ENCODE measurements at regions not wholly inside any gene's neighbourhood (a gene's known extent, or its start where the extent isn't known, plus 50 kb on each side); places are given as distances from the start of the nearest gene placed in this dataset.

GRCh38 chr11:42397483-42397882 lies 914.3 kb upstream of the API5 start:
- TF ChIP-seq CTCF (IDR thresholded peaks at IDR 0.05): no peak
- TF ChIP-seq POLR2A (IDR thresholded peaks at IDR 0.05): no peak
- intact Hi-C loops (cut with DNase I; ENCODE audit: low total_unique reads): no loop called here
- Histone ChIP-seq H3K27me3 (no peaks in the 10 kb centered on the region), H3K36me3 (no peaks in the 10 kb centered on the region), H3K9me3 (no peaks in the 10 kb centered on the region), H3K4me1 (no peaks in the 10 kb centered on the region), H3K27ac (no peak overlapping the region), H3K4me3 (no peak overlapping the region)
- DNase-seq: no peak

GRCh38 chr11:42407341-42407740 lies 904.5 kb upstream of the API5 start:
- no peaks in the 10 kb centered on the region for H3K36me3 ChIP-seq
- no peaks in the 10 kb centered on the region for H3K27me3 ChIP-seq
- H3K4me1 ChIP-seq: no peaks in the 10 kb centered on the region
- H3K4me3 ChIP-seq: no peak overlapping the region
- TF ChIP-seq CTCF (IDR thresholded peaks at IDR 0.05) (no peak), POLR2A (IDR thresholded peaks at IDR 0.05) (no peak)
- intact Hi-C loops (cut with DNase I; ENCODE audit: low total_unique reads): no loop called here
- DNase-seq: no peak
- no peaks in the 10 kb centered on the region for H3K9me3 ChIP-seq
- no peak overlapping the region for H3K27ac ChIP-seq

- Histone ChIP-seq H3K27ac (no peak overlapping the region), H3K36me3 (no peaks in the 10 kb centered on the region), H3K9me3 (no peaks in the 10 kb centered on the region), H3K27me3 (no peaks in the 10 kb centered on the region), H3K4me1 (no peaks in the 10 kb centered on the region), H3K4me3 (no peak overlapping the region)
- TF ChIP-seq POLR2A (IDR thresholded peaks at IDR 0.05) (no peak), CTCF (IDR thresholded peaks at IDR 0.05) (no peak)
- DNase-seq: no peak
- intact Hi-C loops (cut with DNase I; ENCODE audit: low total_unique reads): no loop called here
Observed at GRCh38 chr11:42410251-42410955, 901.4 kb upstream of the API5 start.

- Histone ChIP-seq H3K36me3 (no peaks in the 10 kb centered on the region), H3K4me1 (no peaks in the 10 kb centered on the region), H3K9me3 (no peaks in the 10 kb centered on the region), H3K27me3 (no peaks in the 10 kb centered on the region), H3K4me3 (no peak overlapping the region), H3K27ac (no peak overlapping the region)
- no peak for DNase-seq
- TF ChIP-seq CTCF (IDR thresholded peaks at IDR 0.05): no peak
- intact Hi-C loops (cut with DNase I; ENCODE audit: low total_unique reads): no loop called here
Observed at GRCh38 chr11:42412590-42412989, 899.2 kb upstream of the API5 start.

GRCh38 chr11:42417691-42418090 lies 894.1 kb upstream of the API5 start:
- H3K27me3 ChIP-seq: no peaks in the 10 kb centered on the region
- H3K36me3 ChIP-seq: no peaks in the 10 kb centered on the region
- no peak overlapping the region for H3K27ac ChIP-seq
- H3K4me1 ChIP-seq: no peaks in the 10 kb centered on the region
- intact Hi-C loops (cut with DNase I; ENCODE audit: low total_unique reads): no loop called here
- no peak for DNase-seq
- H3K4me3 ChIP-seq: no peak overlapping the region
- TF ChIP-seq CTCF (IDR thresholded peaks at IDR 0.05) (no peak), POLR2A (IDR thresholded peaks at IDR 0.05) (no peak)
- no peaks in the 10 kb centered on the region for H3K9me3 ChIP-seq

Measured in uterus (tissue), 3 donors.